ENCODE measurements at regions not wholly inside any gene's neighbourhood (a gene's known extent, or its start where the extent isn't known, plus 50 kb on each side); places are given as distances from the start of the nearest gene placed in this dataset.

DNA sequence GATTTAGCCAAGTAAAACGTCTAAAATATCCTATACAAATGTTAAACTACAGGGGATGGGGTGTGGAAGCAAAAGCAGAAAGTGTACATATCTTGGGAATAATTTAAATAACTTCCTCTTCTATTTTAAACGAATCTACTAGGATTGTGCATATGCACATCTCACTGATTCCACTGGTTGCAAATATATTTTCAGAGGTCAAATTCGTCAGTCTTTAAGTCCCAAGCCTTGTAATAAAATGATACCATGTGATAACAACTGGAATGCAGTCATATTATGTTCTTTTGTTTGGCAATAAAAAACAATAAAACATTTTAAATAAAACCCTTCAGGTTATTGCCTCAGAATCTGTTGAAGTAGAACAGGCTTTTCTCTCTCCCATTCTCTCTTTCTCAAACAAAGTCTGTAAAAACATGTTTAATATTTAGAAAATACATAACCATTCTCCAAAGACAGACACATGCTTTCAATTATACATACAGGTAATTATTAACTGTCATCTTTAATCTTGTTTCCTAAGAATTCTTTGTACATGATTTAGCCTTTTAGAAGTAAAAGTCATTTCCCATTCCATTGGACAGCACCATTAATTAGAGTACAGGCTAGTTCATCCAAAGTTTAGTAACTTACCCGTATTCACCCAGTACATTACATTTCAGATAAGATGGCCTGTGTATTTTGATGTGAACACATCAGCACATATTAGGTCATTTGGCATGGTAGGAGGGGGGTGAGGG is 421.1 kb downstream of the PCDH7 start:
- no peak for TF ChIP-seq SUZ12 (IDR thresholded peaks at IDR 0.05; ENCODE audit: extremely low read depth, insufficient read depth, insufficient read length)
- TF ChIP-seq ZNF274 (IDR thresholded peaks at IDR 0.05; ENCODE audit: low read depth, low read length): no peak

All from NT2/D1 (cell line).